HUES64 (cell line): ENCODE measurements at regions not wholly inside any gene's neighbourhood (a gene's known extent, or its start where the extent isn't known, plus 50 kb on each side); places are given as distances from the start of the nearest gene placed in this dataset.

ENCODE experiments used
- H3K27ac ChIP-seq: 2 replicates; pipeline ENCODE4 v1.7.0; 2013; ENCODE audit warnings: low read depth, low read length, inconsistent platforms
- H3K27me3 ChIP-seq: 2 replicates; pipeline ENCODE4 v1.6.1; 2013; ENCODE audit warnings: mild to moderate bottlenecking, low read length; ENCODE audit not compliant: insufficient read depth
- H3K36me3 ChIP-seq: 2 replicates; pipeline ENCODE4 v1.6.1; 2013; ENCODE audit warnings: mild to moderate bottlenecking, low read length; ENCODE audit not compliant: insufficient read depth
- H3K4me1 ChIP-seq: 2 replicates; pipeline ENCODE4 v1.6.1; 2013; ENCODE audit warnings: mild to moderate bottlenecking, low read length, moderate library complexity; ENCODE audit not compliant: insufficient read depth
- H3K4me3 ChIP-seq: 2 replicates; pipeline ENCODE4 v1.5.1; 2013; ENCODE audit warnings: mild to moderate bottlenecking, low read length, moderate library complexity
- H3K9ac ChIP-seq: 2 replicates; pipeline ENCODE4 v1.6.1; 2013; ENCODE audit warnings: mild to moderate bottlenecking, low read depth, low read length
- H3K9me3 ChIP-seq: 2 replicates; pipeline ENCODE4 v1.6.1; 2013; ENCODE audit warnings: low read depth, low read length; ENCODE audit not compliant: insufficient read depth
- WGBS: fragments of 150-250, 120-280 bp; methylation state at CpG from one replicate; pipeline ENCODE4 v1.1.7; 2013; ENCODE audit warnings: missing lambda C conversion rate; 5-methylcytosine and 5-hydroxymethylcytosine counted together

GRCh38 chr16:48054881-48055601, 100.8 kb downstream of the ABCC12 start:
- no peaks in the 10 kb centered on the region for H3K36me3 ChIP-seq
- peak overlapping the region; percentile 25; the same call in 1 of the 2 replicates for H3K4me3 ChIP-seq
- H3K9me3 ChIP-seq: no peaks in the 10 kb centered on the region
- WGBS: 47% methylated on average over 24 of the region's 24 CpGs
- no peak overlapping the region for H3K9ac ChIP-seq
- H3K4me1 ChIP-seq: peaks cover 32% of the 10 kb centered on the region
- H3K27ac ChIP-seq: no peak overlapping the region
- no peaks in the 10 kb centered on the region for H3K27me3 ChIP-seq

- H3K36me3 ChIP-seq: no peaks in the 10 kb centered on the region
- no peak overlapping the region for H3K9ac ChIP-seq
- H3K27ac ChIP-seq: no peak overlapping the region
- no peak overlapping the region for H3K4me3 ChIP-seq
- H3K4me1 ChIP-seq: peaks cover 32% of the 10 kb centered on the region
- H3K27me3 ChIP-seq: no peaks in the 10 kb centered on the region
- WGBS: 32% methylated on average over 4 of the region's 4 CpGs
- no peaks in the 10 kb centered on the region for H3K9me3 ChIP-seq
Measured at GRCh38 chr16:48053418-48053745, 102.4 kb downstream of the ABCC12 start.

- Histone ChIP-seq H3K4me3 (no peak overlapping the region), H3K27me3 (no peaks in the 10 kb centered on the region), H3K27ac (0 out of 2 replicates have a peak overlapping the region, but pooled peaks have one; percentile 1), H3K9ac (no peak overlapping the region), H3K4me1 (peaks cover 32% of the 10 kb centered on the region), H3K9me3 (no peaks in the 10 kb centered on the region), H3K36me3 (no peaks in the 10 kb centered on the region)
- WGBS: 77% methylated on average over 5 of the region's 5 CpGs
Measured at GRCh38 chr16:48052731-48053417, 102.9 kb downstream of the ABCC12 start.

DNA sequence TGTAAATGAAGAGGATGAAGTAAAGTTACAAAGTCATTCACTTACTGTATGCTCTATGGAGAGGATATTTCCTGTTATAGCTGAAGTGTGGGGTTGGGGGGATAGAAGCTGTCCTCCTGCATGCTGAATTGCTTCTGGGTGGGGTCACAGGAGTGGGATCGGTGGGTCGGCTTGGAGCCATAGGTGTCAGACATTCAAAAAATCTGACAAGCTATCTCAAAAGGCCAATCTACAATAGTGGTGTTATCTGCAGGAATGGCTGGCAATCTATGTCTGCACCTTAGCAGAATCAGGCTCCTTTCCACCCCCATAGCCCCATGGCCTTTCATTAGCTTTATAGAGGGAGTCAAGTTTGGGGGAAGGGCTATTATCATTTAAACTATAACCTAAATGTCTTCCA, 104.9 kb downstream of the ABCC12 start:
- H3K9ac ChIP-seq: no peak overlapping the region
- H3K9me3 ChIP-seq: no peaks in the 10 kb centered on the region
- H3K4me3 ChIP-seq: no peak overlapping the region
- H3K27ac ChIP-seq: no peak overlapping the region
- no peaks in the 10 kb centered on the region for H3K36me3 ChIP-seq
- 81% methylated on average over 2 of the region's 2 CpGs for WGBS
- H3K4me1 ChIP-seq: peaks cover 32% of the 10 kb centered on the region
- H3K27me3 ChIP-seq: no peaks in the 10 kb centered on the region

DNA sequence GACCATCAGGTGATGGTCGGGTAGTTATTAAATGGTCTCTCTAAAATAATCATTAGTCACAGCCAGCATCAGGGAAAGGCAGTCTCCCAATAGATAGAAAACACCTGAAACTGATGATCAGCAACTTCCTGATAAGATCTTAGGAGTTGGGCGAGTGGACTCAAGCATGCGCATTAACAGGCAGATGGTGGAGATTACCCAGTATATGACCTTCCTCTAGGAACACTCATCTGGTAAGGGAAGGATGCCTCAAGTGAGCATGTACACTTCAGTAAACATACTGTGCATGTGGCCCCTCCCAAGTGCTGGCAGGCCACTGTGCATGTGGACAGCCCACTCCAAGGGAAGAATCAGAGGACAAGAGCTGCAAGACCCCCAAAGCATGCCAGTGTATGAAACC, 105.9 kb downstream of the ABCC12 start:
- H3K27me3 ChIP-seq: no peaks in the 10 kb centered on the region
- 98% methylated on average over 3 of the region's 3 CpGs for WGBS
- no peak overlapping the region for H3K27ac ChIP-seq
- H3K4me3 ChIP-seq: no peak overlapping the region
- H3K36me3 ChIP-seq: no peaks in the 10 kb centered on the region
- no peak overlapping the region for H3K9ac ChIP-seq
- H3K4me1 ChIP-seq: peaks cover 39% of the 10 kb centered on the region
- H3K9me3 ChIP-seq: no peaks in the 10 kb centered on the region

- no peak overlapping the region for H3K4me3 ChIP-seq
- no peak overlapping the region for H3K27ac ChIP-seq
- 82% methylated on average over 3 of the region's 3 CpGs for WGBS
Measured at GRCh38 chr16:48047720-48048119, 108.1 kb downstream of the ABCC12 start.

DNA sequence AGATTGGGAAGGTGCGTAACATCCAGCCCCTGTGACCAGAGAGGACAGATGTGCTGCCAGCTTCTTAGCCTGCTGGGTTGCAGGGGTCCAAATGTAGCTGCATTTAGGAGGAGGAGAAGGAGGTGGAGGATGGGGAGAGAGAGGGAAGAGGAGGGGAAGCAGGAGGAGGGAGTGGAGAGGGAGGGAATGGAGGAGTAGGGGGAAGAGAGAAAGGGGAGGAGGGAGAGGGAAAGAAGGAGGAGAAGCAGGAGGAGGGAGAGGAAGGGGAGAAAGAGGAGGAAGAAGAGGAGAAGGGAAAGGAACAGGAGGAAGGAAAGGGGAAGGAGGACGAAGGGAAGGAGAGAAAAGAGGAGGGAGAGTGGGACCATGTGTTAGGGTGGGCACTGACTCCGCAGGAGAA, 108.6 kb downstream of the ABCC12 start:
- Histone ChIP-seq H3K4me3 (no peak overlapping the region), H3K4me1 (peaks cover 20% of the 10 kb centered on the region), H3K9ac (no peak overlapping the region), H3K27me3 (no peaks in the 10 kb centered on the region), H3K9me3 (no peaks in the 10 kb centered on the region), H3K36me3 (no peaks in the 10 kb centered on the region), H3K27ac (no peak overlapping the region)
- 88% methylated on average over 3 of the region's 3 CpGs for WGBS

More at GRCh38 chr16:48047720-48048119, 108.1 kb downstream of the ABCC12 start:
- H3K27me3 ChIP-seq: no peaks in the 10 kb centered on the region
- no peak overlapping the region for H3K9ac ChIP-seq
- H3K36me3 ChIP-seq: no peaks in the 10 kb centered on the region
- no peaks in the 10 kb centered on the region for H3K9me3 ChIP-seq
- H3K4me1 ChIP-seq: peaks cover 25% of the 10 kb centered on the region

GRCh38 chr16:48044117-48044516, 111.7 kb downstream of the ABCC12 start:
- no peak overlapping the region for H3K9ac ChIP-seq
- no peaks in the 10 kb centered on the region for H3K9me3 ChIP-seq
- no peaks in the 10 kb centered on the region for H3K27me3 ChIP-seq
- no peak overlapping the region for H3K27ac ChIP-seq
- H3K4me1 ChIP-seq: peaks cover 12% of the 10 kb centered on the region; the same call in 1 of the 2 replicates
- 95% methylated on average over 1 of the region's 1 CpG for WGBS
- no peaks in the 10 kb centered on the region for H3K36me3 ChIP-seq
- H3K4me3 ChIP-seq: no peak overlapping the region

DNA sequence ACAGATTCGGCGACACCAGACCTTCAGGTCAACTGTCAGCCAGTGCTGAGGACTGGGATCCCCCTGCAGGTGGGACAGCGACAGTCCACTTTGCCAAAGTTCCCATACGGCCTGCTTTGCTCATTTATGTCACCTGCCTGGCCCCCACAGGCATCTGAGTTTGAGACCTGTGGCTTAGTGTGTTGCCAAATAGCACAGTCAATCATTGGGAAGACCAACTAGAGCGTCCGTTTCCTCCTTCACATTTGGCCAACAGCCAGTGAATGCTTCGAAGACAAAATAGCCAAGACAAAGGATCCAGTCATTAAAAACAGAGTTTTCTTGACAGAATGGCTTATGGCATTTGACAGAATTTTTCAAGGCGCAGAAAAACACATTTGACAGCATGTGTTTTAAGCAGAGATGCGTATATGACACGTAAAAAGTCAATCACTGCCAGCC, 113.8 kb downstream of the ABCC12 start:
- H3K4me1 ChIP-seq: peaks cover 12% of the 10 kb centered on the region; the same call in 1 of the 2 replicates
- no peaks in the 10 kb centered on the region for H3K9me3 ChIP-seq
- no peak overlapping the region for H3K27ac ChIP-seq
- H3K27me3 ChIP-seq: no peaks in the 10 kb centered on the region
- H3K9ac ChIP-seq: no peak overlapping the region
- no peak overlapping the region for H3K4me3 ChIP-seq
- 75% methylated on average over 10 of the region's 10 CpGs for WGBS
- no peaks in the 10 kb centered on the region for H3K36me3 ChIP-seq

GRCh38 chr16:48035142-48035541, 120.7 kb downstream of the ABCC12 start:
- no peaks in the 10 kb centered on the region for H3K4me1 ChIP-seq
- no peak overlapping the region for H3K27ac ChIP-seq
- WGBS: 74% methylated on average over 4 of the region's 4 CpGs
- no peak overlapping the region for H3K9ac ChIP-seq
- H3K9me3 ChIP-seq: no peaks in the 10 kb centered on the region
- H3K36me3 ChIP-seq: no peaks in the 10 kb centered on the region
- no peaks in the 10 kb centered on the region for H3K27me3 ChIP-seq
- H3K4me3 ChIP-seq: no peak overlapping the region

DNA sequence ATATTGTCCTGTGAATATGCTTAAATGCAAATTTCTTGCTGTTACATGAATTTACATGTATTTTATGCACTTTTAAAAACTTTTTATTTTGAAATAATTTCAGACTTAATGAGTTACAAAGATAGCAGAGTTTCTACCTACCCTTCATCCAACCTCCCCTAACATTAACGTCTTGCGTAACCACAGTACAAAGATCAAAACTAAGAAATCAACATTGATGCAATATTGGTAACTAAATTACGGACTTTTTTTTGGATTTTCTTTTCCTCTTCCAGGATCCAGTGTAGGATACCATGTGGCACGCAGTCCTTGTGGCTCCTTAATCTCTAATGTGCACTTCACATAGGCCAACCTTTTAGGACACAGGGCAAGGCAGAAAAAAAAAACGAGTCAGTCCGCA, 124.9 kb downstream of the ABCC12 start:
- no peak overlapping the region for H3K9ac ChIP-seq
- H3K27ac ChIP-seq: no peak overlapping the region
- 95% methylated on average over 6 of the region's 6 CpGs for WGBS
- no peaks in the 10 kb centered on the region for H3K36me3 ChIP-seq
- H3K27me3 ChIP-seq: no peaks in the 10 kb centered on the region
- no peak overlapping the region for H3K4me3 ChIP-seq
- H3K4me1 ChIP-seq: no peaks in the 10 kb centered on the region
- H3K9me3 ChIP-seq: no peaks in the 10 kb centered on the region
